Panc1 (cell line): ENCODE measurements at regions not wholly inside any gene's neighbourhood (a gene's known extent, or its start where the extent isn't known, plus 50 kb on each side); places are given as distances from the start of the nearest gene placed in this dataset.

Experiments
- ATAC-seq: fragments of 200-7000 bp; cut with Tn5 transposase; 2 replicates; pipeline ENCODE4 v1.9.1; 2020; ENCODE audit warnings: mild to moderate bottlenecking, moderate library complexity
- BruUV-seq: library from RNA; stranded (reverse); fragments of 400-500 nt; replicated peaks from 2 replicates; lab custom pipeline; 2021; lab: Mats Ljungman, UMichigan
- CTCF ChIA-PET: fragments of 300-600 bp; sonication (Branson Sonifier 250); formaldehyde crosslinking; loops from one replicate; lab custom pipeline; 2022; ENCODE audit warnings: antibody characterized with exemption; lab: Charles Lee
- POLR2A ChIA-PET: fragments of 300-600 bp; sonication (Branson Sonifier 250); formaldehyde crosslinking; loops from one replicate; lab custom pipeline; 2022; ENCODE audit warnings: antibody characterized with exemption; lab: Charles Lee
- DNase-seq: peaks from one replicate; pipeline ENCODE4 v3.0.0-alpha.2; 2010; ENCODE audit warnings: low read depth, low spot score
- H3K27ac ChIP-seq: 2 replicates; pipeline ENCODE4 v1.5.1; 2011; ENCODE audit warnings: mild to moderate bottlenecking, low read length, inconsistent platforms
- H3K27me3 ChIP-seq: fragments of 200-500 bp; sonication (Bioruptor generic); 2 replicates; pipeline ENCODE4 v1.6.0; 2014; ENCODE audit warnings: low read length, inconsistent platforms; ENCODE audit not compliant: control insufficient read depth, insufficient read depth
- H3K36me3 ChIP-seq: fragments of 200-500 bp; sonication (Bioruptor generic); 2 replicates; pipeline ENCODE4 v1.5.1; 2014; ENCODE audit warnings: inconsistent platforms, mild to moderate bottlenecking, low read length, moderate library complexity; ENCODE audit not compliant: control insufficient read depth, insufficient read depth
- H3K4me1 ChIP-seq: 2 replicates; pipeline ENCODE4 v1.5.1; 2011; ENCODE audit warnings: inconsistent platforms, mild to moderate bottlenecking, low read length, moderate library complexity; ENCODE audit not compliant: control insufficient read depth, insufficient read depth
- H3K4me3 ChIP-seq, 2 experiments: 2 replicates each; pipeline ENCODE4 v1.5.1; 2011 to 2012; ENCODE audit warnings: low read depth in 2 of 2, low read length in 2 of 2, mild to moderate bottlenecking in 2 of 2, inconsistent platforms in 1 of 2, moderate library complexity in 1 of 2
- H3K9me3 ChIP-seq: fragments of 200-500 bp; sonication (Bioruptor generic); 2 replicates; pipeline ENCODE4 v1.5.1; 2014; ENCODE audit warnings: low read depth, mild to moderate bottlenecking, inconsistent platforms, low read length, moderate library complexity; ENCODE audit not compliant: control insufficient read depth, insufficient read depth
- POLR2AphosphoS5 ChIP-seq: IDR thresholded peaks from 2 replicates; pipeline ENCODE4 v1.6.1; 2012; ENCODE audit warnings: mild to moderate bottlenecking, low read depth, low read length, moderate library complexity
- SIN3A ChIP-seq: IDR thresholded peaks from 2 replicates; pipeline ENCODE4 v1.6.1; 2012; ENCODE audit warnings: low read depth, mild to moderate bottlenecking, low read length, moderate library complexity, borderline replicate concordance; ENCODE audit not compliant: insufficient read depth
- TCF7L2 ChIP-seq: IDR thresholded peaks from 2 replicates; pipeline ENCODE4 v1.6.1; 2011; ENCODE audit warnings: mild to moderate bottlenecking, low read depth, low read length, inconsistent platforms
- in situ Hi-C: cut with HindIII; loops from 2 replicates; pipeline ENCODE4 v1.10.0; 2016; ENCODE audit warnings: low sequenced_read_pairs, low pct_unique_long_range_greater_than_20kb
- intact Hi-C: fragments of 100-400 bp; cut with micrococcal nuclease; formaldehyde crosslinking; loops from one replicate; pipeline ENCODE4 v1.10.0; 2022; ENCODE audit not compliant: unreplicated experiment
- TF ChIP-seq, protein P1 (sequence below): fragments of 450-650 bp; IDR thresholded peaks from 2 replicates; pipeline ENCODE4 v1.5.1; 2017; ENCODE audit warnings: mild to moderate bottlenecking
- TF ChIP-seq, protein P2 (sequence below), 2 experiments: IDR thresholded peaks; 2 replicates each; pipeline ENCODE4 v1.6.1; 2011 to 2012; ENCODE audit warnings: low read depth in 2 of 2, control low read depth in 1 of 2, low read length in 1 of 2, mild to moderate bottlenecking in 1 of 2, moderate library complexity in 1 of 2; ENCODE audit not compliant: insufficient read depth in 1 of 2

DNA sequence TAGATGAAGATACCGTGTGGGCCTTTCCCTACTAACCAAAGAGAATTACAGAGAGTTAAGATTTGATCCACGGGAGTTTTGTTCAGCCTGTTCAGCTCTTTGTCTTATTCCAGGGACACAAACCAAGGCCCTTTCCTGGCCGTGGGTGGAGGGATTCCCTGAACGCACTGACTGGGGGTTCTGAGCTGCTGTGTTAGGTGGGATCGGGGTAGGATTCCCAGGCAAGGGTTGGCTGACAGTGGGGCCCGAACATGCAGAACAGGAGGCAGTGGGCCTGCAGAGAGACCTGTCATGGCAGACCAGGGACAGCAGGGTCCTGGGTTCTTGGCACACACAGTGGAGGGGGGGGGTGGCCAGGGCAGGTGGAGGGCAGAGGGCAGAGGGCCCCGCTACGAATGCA is 89.5 kb upstream of the MKI67 start:
- BruUV-seq, result no TSS peak
- DNase-seq (no peak), ATAC-seq (no peak)
- ChIA-PET CTCF (no interaction called here), POLR2A (no interaction called here)
- H3K27ac ChIP-seq, result no peak overlapping the region
- in situ Hi-C loops, result no loop called here
- H3K27me3 ChIP-seq, result peaks cover 4% of the 10 kb centered on the region; the same call in 1 of the 2 replicates
- no peak overlapping the region for H3K4me3 ChIP-seq
- intact Hi-C loops, result no loop called here
- no peaks in the 10 kb centered on the region for H3K36me3 ChIP-seq
- H3K9me3 ChIP-seq, result no peaks in the 10 kb centered on the region
- TF ChIP-seq, protein P1, sequence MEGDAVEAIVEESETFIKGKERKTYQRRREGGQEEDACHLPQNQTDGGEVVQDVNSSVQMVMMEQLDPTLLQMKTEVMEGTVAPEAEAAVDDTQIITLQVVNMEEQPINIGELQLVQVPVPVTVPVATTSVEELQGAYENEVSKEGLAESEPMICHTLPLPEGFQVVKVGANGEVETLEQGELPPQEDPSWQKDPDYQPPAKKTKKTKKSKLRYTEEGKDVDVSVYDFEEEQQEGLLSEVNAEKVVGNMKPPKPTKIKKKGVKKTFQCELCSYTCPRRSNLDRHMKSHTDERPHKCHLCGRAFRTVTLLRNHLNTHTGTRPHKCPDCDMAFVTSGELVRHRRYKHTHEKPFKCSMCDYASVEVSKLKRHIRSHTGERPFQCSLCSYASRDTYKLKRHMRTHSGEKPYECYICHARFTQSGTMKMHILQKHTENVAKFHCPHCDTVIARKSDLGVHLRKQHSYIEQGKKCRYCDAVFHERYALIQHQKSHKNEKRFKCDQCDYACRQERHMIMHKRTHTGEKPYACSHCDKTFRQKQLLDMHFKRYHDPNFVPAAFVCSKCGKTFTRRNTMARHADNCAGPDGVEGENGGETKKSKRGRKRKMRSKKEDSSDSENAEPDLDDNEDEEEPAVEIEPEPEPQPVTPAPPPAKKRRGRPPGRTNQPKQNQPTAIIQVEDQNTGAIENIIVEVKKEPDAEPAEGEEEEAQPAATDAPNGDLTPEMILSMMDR, result no peak
- TF ChIP-seq TCF7L2, result no peak
- no peak for TF ChIP-seq POLR2AphosphoS5
- TF ChIP-seq, protein P2, sequence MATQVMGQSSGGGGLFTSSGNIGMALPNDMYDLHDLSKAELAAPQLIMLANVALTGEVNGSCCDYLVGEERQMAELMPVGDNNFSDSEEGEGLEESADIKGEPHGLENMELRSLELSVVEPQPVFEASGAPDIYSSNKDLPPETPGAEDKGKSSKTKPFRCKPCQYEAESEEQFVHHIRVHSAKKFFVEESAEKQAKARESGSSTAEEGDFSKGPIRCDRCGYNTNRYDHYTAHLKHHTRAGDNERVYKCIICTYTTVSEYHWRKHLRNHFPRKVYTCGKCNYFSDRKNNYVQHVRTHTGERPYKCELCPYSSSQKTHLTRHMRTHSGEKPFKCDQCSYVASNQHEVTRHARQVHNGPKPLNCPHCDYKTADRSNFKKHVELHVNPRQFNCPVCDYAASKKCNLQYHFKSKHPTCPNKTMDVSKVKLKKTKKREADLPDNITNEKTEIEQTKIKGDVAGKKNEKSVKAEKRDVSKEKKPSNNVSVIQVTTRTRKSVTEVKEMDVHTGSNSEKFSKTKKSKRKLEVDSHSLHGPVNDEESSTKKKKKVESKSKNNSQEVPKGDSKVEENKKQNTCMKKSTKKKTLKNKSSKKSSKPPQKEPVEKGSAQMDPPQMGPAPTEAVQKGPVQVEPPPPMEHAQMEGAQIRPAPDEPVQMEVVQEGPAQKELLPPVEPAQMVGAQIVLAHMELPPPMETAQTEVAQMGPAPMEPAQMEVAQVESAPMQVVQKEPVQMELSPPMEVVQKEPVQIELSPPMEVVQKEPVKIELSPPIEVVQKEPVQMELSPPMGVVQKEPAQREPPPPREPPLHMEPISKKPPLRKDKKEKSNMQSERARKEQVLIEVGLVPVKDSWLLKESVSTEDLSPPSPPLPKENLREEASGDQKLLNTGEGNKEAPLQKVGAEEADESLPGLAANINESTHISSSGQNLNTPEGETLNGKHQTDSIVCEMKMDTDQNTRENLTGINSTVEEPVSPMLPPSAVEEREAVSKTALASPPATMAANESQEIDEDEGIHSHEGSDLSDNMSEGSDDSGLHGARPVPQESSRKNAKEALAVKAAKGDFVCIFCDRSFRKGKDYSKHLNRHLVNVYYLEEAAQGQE (IDR thresholded peaks at IDR 0.05; ENCODE audit: insufficient read depth in 1 of 2, low read depth in 2 of 2, low read length in 1 of 2), result no peak
- no peak for TF ChIP-seq SIN3A
- no peaks in the 10 kb centered on the region for H3K4me1 ChIP-seq

DNA sequence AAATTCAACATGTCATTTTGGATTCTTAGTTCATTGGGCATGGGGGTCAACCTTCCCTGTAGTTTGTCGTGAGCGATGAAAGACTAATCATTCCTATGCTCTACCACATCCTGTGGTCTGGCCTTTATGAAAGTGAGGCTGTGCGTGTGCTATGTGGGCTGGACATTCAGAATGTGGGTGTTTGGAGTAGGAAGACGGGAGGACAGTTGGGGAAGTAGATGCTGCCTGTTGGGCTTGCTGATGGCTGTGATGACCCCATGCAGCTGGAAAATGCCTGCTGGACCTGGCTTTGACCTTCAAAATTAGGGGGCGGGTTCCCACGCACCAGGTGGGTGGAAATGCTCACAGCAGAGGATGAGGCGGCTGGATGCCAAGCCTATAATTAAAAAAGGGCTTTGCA is 90.9 kb upstream of the MKI67 start:
- no peak for ATAC-seq
- in situ Hi-C loops (no loop called here), intact Hi-C loops (no loop called here)
- TF ChIP-seq, protein P2 (IDR thresholded peaks at IDR 0.05; ENCODE audit: insufficient read depth in 1 of 2, low read depth in 2 of 2, low read length in 1 of 2), result no peak
- TF ChIP-seq SIN3A (no peak), POLR2AphosphoS5 (no peak), TCF7L2 (no peak)
- TF ChIP-seq, protein P1, result no peak
- BruUV-seq, result no TSS peak
- ChIA-PET CTCF (no interaction called here), POLR2A (no interaction called here)
- no peaks in the 10 kb centered on the region for H3K36me3 ChIP-seq
- H3K27me3 ChIP-seq, result peaks cover 6% of the 10 kb centered on the region; the same call in 1 of the 2 replicates
- DNase-seq, result no peak
- no peak overlapping the region for H3K4me3 ChIP-seq
- H3K4me1 ChIP-seq, result no peaks in the 10 kb centered on the region
- no peaks in the 10 kb centered on the region for H3K9me3 ChIP-seq
- H3K27ac ChIP-seq, result no peak overlapping the region
